HG03108 (cell line): ENCODE measurements at regions not wholly inside any gene's neighbourhood (a gene's known extent, or its start where the extent isn't known, plus 50 kb on each side); places are given as distances from the start of the nearest gene placed in this dataset.
A peak's percentile ranks its signal among the peaks of the same experiment; 100 is the strongest.
"Not testable (repeated sequence)": the region's sequence is repeated elsewhere in the genome, so short reads cannot be mapped to it uniquely, and the experiment has no call there.

Source experiments
- ATAC-seq: cut with Tn5 transposase; IDR thresholded peaks from one replicate; pipeline ENCODE4 v1.9.1; 2021; ENCODE audit warnings: moderate library complexity; ENCODE audit not compliant: unreplicated experiment

DNA sequence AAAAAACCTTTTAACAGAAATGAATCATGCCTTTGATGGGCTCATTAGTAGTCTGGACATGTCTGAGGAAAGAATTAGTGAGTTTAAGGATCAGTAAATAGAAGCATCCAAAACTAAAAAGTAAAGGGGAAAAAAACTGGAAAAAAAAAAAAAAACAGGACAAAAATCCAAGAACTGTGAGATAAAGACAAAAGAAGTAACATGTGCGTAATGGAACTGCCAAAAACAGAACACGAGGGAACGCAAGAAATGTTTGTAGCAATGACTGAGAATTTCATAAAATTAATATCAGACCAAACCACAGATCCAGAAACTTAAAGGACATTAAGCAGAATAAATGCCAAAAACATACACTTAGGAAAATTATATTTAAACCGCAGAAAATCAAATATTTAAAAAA, 77.4 kb downstream of the MS4A13 start:
- ATAC-seq, result no peak

DNA sequence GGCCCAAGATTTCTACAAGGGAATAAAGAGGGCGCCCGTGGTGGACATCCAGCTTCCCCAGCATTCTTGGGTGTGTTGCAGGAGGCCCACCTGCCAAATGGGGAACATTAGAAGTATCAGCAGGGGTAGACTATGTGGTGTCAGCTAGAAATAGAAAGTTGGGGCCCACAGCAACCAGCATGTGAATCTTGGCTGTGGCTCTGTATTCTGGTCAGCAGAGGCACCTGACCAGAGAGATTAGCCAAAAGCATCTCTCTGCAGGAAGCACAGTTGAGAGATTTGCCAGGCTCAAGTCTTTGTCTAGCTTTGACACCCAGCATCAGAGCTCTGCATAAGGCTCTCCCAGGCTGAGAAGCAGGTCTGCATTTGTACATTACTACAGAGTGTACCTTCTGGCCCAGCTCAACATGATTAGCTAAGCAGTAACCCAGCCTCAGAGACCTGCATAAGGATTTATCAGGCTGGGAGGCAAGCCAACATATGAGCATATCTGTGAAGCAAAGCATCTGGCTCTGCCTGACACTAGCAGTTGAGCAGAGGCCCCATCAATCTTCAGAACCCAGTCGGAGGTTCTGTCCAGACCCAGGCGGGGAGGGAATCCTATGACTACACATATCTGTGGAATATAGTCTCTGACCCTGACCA, 79.9 kb downstream of the MS4A13 start:
- ATAC-seq, result no peak

DNA sequence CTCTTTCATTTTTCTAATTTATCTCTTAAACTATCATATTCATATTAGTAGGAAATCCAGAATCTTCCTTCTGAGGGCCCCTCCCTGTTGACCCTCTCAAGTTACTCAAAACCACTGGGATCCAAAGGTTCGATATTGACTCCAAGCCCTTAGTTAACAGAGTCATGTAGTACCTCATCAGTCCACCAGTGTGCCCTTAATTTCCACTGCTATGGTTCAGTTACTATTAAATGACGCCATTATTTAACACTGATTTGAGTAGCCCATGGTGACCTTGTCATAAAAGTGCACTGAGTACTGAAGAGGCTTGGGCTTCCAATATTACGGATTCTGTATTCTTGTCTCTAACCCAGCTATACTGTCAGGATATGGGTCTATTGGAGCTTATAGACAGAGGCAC, 91.9 kb upstream of the MS4A8 start:
- no peak for ATAC-seq

DNA sequence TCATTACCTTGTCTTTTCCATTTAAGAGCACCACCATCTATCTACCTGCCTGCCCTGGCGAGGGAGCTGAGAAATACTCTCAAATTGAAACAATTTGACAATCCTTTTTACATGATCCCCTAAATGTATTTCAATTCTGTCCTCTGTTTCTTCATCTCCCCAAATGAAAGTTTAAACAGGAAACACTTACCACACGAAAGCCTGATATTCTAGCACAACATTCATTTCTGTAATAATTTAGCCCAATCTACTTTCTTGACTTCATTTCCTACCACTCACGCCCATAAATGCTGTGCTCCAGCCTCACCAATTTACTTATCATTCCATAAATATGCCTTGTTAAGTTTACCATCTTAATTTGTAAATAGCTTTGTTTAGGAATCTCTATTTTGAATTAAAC, 89.8 kb upstream of the MS4A8 start:
- no peak for ATAC-seq

DNA sequence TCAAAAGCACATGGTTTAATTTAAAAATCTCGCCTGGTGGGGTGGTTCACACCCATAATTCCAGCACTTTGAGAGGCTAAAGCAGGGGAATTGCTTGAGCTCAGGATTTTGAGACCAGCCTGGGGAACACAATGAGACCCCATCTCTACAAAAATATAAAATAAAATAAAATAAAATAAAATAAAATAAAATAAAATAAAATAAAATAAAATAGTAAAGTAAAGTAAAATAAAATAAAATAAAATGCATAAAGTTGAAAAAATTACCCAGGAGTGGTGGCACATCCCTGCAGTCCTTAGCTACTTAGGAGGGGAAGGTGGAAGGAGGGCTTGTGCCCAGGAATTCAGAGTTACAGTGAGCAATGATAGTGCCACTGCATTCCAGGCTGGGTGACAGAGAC, 88.7 kb upstream of the MS4A8 start:
- no peak for ATAC-seq

DNA sequence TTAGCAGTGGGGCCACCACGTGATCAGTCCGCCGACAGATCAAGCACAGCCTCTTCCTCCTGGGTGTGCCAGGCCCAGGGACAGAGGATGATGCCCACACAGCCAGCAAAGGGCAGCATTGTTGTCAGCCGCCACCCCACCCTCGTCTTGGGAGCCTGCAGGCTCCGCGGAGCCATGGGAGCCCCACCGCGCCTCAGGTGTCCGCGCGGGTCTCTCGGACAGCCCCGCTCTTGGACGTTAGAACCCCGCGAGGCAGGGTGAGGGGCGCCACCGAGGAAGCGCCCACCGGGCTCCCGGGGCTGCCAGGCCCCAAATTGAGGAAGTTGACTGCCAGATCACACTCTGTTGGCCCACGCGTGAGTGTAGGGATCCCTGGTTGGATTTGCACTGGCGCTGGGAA, 83.9 kb upstream of the MS4A8 start:
- no peak for ATAC-seq

DNA sequence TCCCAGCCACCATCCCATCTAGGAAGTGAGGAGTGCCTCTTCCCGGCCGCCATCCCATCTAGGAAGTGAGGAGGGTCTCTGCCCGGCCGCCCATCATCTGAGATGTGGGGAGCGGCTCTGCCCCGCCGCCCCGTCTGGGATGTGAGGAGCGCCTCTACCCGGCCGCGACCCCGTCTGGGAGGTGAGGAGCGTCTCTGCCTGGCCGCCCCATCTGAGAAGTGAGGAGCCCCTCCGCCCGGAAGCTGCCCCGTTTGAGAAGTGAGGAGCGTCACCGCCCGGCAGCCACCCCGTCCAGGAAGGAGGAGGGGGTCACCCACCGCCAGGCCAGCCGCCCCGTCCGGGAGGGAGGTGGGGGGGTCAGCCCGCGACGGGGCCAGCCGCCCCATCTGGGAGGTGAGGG, 77.5 kb upstream of the MS4A8 start:
- not testable (repeated sequence) for ATAC-seq

DNA sequence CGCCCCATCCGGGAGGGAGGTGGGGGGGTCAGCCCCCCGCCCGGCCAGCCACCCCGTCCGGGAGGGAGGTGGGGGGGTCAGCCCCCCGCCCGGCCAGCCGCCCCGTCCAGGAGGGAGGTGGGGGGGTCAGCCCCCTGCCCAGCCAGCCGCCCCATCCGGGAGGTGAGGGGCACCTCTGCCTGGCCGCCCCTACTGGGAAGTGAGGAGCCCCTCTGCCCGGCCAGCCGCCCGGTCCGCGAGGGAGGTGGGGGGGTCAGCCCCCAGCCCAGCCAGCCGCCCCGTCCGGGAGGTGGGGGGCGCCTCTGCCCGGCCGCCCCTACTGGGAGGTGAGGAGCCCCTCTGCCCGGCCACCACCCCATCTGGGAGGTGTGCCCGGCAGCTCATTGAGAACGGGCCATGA, 76.6 kb upstream of the MS4A8 start:
- not testable (repeated sequence) for ATAC-seq

DNA sequence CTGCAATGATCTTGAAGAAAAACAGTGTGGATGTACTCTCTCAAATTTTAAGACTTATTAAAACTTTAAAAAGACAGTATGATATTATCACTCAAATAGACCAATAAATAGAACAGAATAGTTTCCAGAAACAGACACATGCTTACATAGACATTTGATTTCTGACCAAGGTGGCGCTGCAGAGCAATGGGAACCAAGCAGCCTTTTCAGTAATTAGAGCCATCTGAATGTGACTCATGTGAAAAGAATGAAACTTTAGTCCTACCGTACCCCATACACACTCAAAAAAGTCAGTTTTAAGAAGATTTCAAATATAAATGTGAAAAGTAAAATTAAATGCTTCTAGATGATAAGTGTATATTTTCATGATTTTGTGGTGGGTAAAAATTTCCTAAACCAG, 74.2 kb upstream of the MS4A8 start:
- no peak for ATAC-seq

DNA sequence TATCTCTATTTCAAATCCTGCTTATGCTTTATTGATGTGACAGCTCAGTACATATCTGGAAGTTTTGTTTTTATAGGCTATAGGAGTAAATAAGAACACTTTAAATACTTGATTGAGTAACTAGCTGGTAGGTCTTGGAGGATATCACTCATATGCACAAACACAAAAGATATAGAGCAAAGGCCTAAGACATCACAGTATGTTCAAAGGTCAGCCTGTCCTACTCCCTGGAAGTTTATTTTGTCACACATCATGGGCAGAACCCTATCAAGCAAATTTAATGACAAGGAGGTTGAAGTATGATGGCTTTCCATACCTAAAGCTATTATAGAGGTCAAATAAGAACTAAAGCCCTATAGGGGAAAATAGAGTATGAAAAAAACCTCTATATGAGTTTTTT, 70.0 kb upstream of the MS4A8 start:
- ATAC-seq, result no peak

DNA sequence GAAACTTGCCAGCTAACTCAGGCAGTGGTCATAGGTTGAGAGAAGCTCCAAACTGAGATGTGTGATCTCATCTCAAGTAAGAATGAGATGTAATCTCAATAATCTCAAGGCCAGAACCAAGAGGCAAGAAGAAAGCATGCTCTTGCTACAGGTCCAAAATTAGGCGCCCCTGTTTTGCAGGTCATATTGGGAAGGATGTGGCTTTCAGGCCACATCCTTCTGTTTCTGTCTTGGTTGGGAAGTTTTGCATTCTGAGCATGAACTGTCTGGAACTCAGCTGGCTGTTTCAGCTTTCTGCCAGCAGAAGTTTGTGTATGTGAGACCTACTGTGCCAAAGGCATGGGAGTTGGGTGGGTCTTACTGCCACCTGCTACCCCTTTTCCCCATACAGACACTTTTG, 67.5 kb upstream of the MS4A8 start:
- ATAC-seq, result no peak

DNA sequence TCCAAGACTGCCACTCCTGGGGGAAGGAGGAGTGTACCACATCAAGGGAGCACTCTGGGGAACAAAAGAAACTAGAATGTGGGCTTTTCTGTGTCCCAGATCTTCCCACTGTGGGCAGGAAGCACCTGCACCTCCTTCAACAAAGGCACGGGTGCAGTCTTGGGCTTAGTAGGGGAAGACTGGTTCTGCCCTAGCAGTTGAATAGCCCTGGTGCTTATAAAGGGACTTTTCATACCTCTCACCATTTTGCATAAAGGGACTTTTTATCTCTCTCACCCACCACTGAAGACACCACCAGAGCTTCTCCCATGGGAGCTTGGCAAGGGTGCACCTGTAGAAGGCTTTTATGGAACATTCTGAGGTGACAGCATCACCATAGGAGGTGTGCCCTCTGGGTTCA, 65.8 kb upstream of the MS4A8 start:
- ATAC-seq, result peak; percentile 66

DNA sequence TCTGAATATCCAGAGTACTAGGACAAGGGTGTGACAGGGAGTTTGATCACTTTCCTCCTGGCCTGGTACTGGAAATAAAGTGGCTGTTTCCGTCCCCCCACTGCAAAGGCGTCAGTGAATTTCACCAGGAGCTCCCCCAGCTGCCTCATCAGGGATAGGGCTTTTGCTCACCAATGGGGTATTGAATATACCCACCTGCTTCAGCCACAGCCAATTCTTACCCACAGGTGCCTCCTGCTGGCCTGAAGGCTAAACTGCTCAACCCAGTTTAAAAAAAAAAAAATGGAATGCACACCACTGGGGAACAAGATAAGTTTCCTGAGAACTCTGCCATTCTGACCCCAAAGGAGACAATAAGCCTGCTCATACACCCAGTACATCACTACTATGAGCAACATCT, 65.3 kb upstream of the MS4A8 start:
- peak; percentile 16 for ATAC-seq

DNA sequence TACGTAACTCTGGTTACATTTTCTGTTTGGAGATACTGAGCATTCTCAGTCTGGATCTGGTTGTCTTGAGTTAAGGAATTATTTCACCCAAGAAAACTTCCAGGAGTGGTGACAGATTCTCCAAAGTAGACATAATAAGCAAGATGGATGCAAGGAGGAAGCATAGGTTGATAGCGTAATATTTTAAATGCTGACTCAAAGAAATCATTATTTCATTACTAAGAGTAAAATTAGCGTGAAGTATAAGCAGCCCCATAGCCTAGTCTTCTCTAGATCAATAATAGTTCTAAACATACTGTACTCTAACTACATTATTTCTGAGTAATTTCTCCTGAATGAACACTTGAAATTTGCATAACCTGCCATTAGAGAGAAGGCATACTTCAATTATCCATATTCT, 57.5 kb upstream of the MS4A8 start:
- no peak for ATAC-seq

DNA sequence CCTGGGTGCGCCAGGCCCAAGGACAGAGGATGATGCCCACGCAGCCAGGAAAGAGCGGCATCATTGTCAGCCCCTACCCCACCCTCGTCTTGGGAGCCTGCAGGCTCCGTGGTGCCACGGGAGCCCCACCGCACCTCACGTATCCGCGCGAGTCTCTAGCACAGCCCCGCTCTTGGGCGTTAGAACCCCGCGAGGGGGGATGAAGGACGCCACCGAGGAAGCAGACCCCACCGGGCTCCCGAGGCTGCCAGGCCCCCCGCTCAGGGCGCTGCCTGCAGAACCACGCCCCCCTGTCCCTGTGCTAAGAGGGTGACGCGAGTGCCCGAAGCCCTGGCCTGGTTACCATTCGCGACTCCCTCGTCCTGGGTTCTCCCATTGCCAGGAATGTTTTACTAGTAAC, 52.3 kb upstream of the MS4A8 start:
- no peak for ATAC-seq
